ENCODE measurements at regions not wholly inside any gene's neighbourhood (a gene's known extent, or its start where the extent isn't known, plus 50 kb on each side); places are given as distances from the start of the nearest gene placed in this dataset.

- no peaks in the 10 kb centered on the region for H3K27me3 Mint-ChIP-seq (ENCODE audit: insufficient read depth, unreplicated experiment)
- H3K36me3 Mint-ChIP-seq (ENCODE audit: insufficient read depth, unreplicated experiment), result no peaks in the 10 kb centered on the region
- Histone ChIP-seq H3K36me3 (ENCODE audit: control insufficient read depth, insufficient read depth, low read length) (no peaks in the 10 kb centered on the region), H3K9me3 (0 out of 2 replicates have a peak, but pooled peaks cover 3% of the 10 kb centered on the region), H3K27me3 (replicated peaks; ENCODE audit: control insufficient read depth, insufficient read depth, low read length) (no peaks in the 10 kb centered on the region), H3K4me3 (ENCODE audit: low read depth, low read length) (no peak overlapping the region), H3K4me1 (peaks cover 9% of the 10 kb centered on the region)
- no peak overlapping the region for H3K27ac Mint-ChIP-seq (ENCODE audit: unreplicated experiment)
- POLR2A ChIA-PET, result no interaction called here
- DNase-seq, result peak in 1 of 2 experiments; percentile 32
- BruUV-seq (replicated peaks), result no TSS peak
- H3K4me3 Mint-ChIP-seq (ENCODE audit: unreplicated experiment), result no peak overlapping the region
- H3K9me3 Mint-ChIP-seq (ENCODE audit: unreplicated experiment), result no peaks in the 10 kb centered on the region
- CTCF ChIA-PET, result interaction anchor here (0.6 to 1.7 kb wide), 9 partner anchors 14 to 1283 kb away, joined by 3 to 34 read pairs (median 5); no protein-coding TSS in a partner anchor
- H3K4me1 Mint-ChIP-seq (ENCODE audit: low read depth, unreplicated experiment), result peaks cover 29% of the 10 kb centered on the region
- peak; percentile 66 to 77 for TF ChIP-seq CTCF (IDR thresholded peaks at IDR 0.05; ENCODE audit: insufficient read depth in 1 of 2, low read depth in 1 of 2, low read length in 1 of 2, severe bottlenecking in 1 of 2, unreplicated experiment in 1 of 2)
- intact Hi-C loops (cut with micrococcal nuclease; ENCODE audit: unreplicated experiment), result loop anchor here (1.0 to 10.0 kb wide), 7 partner anchors 45 to 309 kb away; no protein-coding TSS in a partner anchor
Measured at GRCh38 chr7:31443457-31443856, 70.4 kb upstream of the ITPRID1 start.

GRCh38 chr7:31444196-31444595 lies 69.7 kb upstream of the ITPRID1 start:
- Histone ChIP-seq H3K9me3 (0 out of 2 replicates have a peak, but pooled peaks cover 3% of the 10 kb centered on the region), H3K4me1 (peaks cover 9% of the 10 kb centered on the region), H3K4me3 (ENCODE audit: low read depth, low read length) (no peak overlapping the region), H3K27me3 (replicated peaks; ENCODE audit: control insufficient read depth, insufficient read depth, low read length) (no peaks in the 10 kb centered on the region), H3K36me3 (ENCODE audit: control insufficient read depth, insufficient read depth, low read length) (no peaks in the 10 kb centered on the region)
- ChIA-PET POLR2A (no interaction called here), CTCF (interaction anchor here (0.7 to 1.7 kb wide), 5 partner anchors 50 to 189 kb away, joined by 5 to 34 read pairs (median 6); no protein-coding TSS in a partner anchor)
- Mint-ChIP-seq H3K36me3 (ENCODE audit: insufficient read depth, unreplicated experiment) (no peaks in the 10 kb centered on the region), H3K4me3 (ENCODE audit: unreplicated experiment) (no peak overlapping the region), H3K27me3 (ENCODE audit: insufficient read depth, unreplicated experiment) (no peaks in the 10 kb centered on the region), H3K27ac (ENCODE audit: unreplicated experiment) (no peak overlapping the region), H3K9me3 (ENCODE audit: unreplicated experiment) (no peaks in the 10 kb centered on the region), H3K4me1 (ENCODE audit: low read depth, unreplicated experiment) (peaks cover 34% of the 10 kb centered on the region)
- BruUV-seq (replicated peaks), result no TSS peak
- intact Hi-C loops (cut with micrococcal nuclease; ENCODE audit: unreplicated experiment), result loop anchor here (5.0 to 10.0 kb wide), 2 partner anchors 252 to 309 kb away; no protein-coding TSS in a partner anchor
- TF ChIP-seq CTCF (IDR thresholded peaks at IDR 0.05; ENCODE audit: insufficient read depth in 1 of 2, low read depth in 1 of 2, low read length in 1 of 2, severe bottlenecking in 1 of 2, unreplicated experiment in 1 of 2), result no peak
- DNase-seq, result no peak

- Mint-ChIP-seq H3K27ac (ENCODE audit: unreplicated experiment) (no peak overlapping the region), H3K4me1 (ENCODE audit: low read depth, unreplicated experiment) (peaks cover 34% of the 10 kb centered on the region), H3K36me3 (ENCODE audit: insufficient read depth, unreplicated experiment) (no peaks in the 10 kb centered on the region), H3K4me3 (ENCODE audit: unreplicated experiment) (no peak overlapping the region), H3K27me3 (ENCODE audit: insufficient read depth, unreplicated experiment) (no peaks in the 10 kb centered on the region), H3K9me3 (ENCODE audit: unreplicated experiment) (peaks cover 11% of the 10 kb centered on the region)
- intact Hi-C loops (cut with micrococcal nuclease; ENCODE audit: unreplicated experiment), result loop anchor here (10.0 kb wide), 1 partner anchor 311 kb away; no protein-coding TSS in a partner anchor
- Histone ChIP-seq H3K4me3 (ENCODE audit: low read depth, low read length) (no peak overlapping the region), H3K9me3 (0 out of 2 replicates have a peak, but pooled peaks cover 3% of the 10 kb centered on the region), H3K27me3 (replicated peaks; ENCODE audit: control insufficient read depth, insufficient read depth, low read length) (no peaks in the 10 kb centered on the region), H3K36me3 (ENCODE audit: control insufficient read depth, insufficient read depth, low read length) (no peaks in the 10 kb centered on the region), H3K4me1 (peaks cover 9% of the 10 kb centered on the region)
- CTCF ChIA-PET, result interaction anchor here (0.6 kb wide), 2 partner anchors 25 to 610 kb away, joined by 3 read pairs; no protein-coding TSS in a partner anchor
- no TSS peak for BruUV-seq (replicated peaks)
- no peak for TF ChIP-seq CTCF (IDR thresholded peaks at IDR 0.05; ENCODE audit: insufficient read depth in 1 of 2, low read depth in 1 of 2, low read length in 1 of 2, severe bottlenecking in 1 of 2, unreplicated experiment in 1 of 2)
- POLR2A ChIA-PET, result interaction anchor here (0.6 kb wide), 1 partner anchor 401 kb away, joined by 4 read pairs; no protein-coding TSS in a partner anchor
- DNase-seq, result no peak
Measured at GRCh38 chr7:31445686-31446355, 68.1 kb upstream of the ITPRID1 start.
